Activated CD8-positive, alpha-beta memory T cell treated with anti-CD3 and anti-CD28 coated beads for 24 hours (primary cell): ENCODE measurements at regions not wholly inside any gene's neighbourhood (a gene's known extent, or its start where the extent isn't known, plus 50 kb on each side); places are given as distances from the start of the nearest gene placed in this dataset.

ENCODE experiments used
- DNase-seq: peaks from one replicate; pipeline ENCODE4 v3.0.0-alpha.2; 2020

GRCh38 chr7:15977663-15978062 is 291.2 kb upstream of the MEOX2 start:
- DNase-seq, result no peak

- no peak for DNase-seq
These were observed 286.4 kb upstream of the MEOX2 start for GRCh38 chr7:15972862-15973275.

- no peak for DNase-seq
These were observed 281.1 kb upstream of the MEOX2 start for GRCh38 chr7:15967551-15967950.

GRCh38 chr7:15967121-15967520 is 280.6 kb upstream of the MEOX2 start:
- DNase-seq, result no peak

GRCh38 chr7:15963206-15963605 is 276.7 kb upstream of the MEOX2 start:
- DNase-seq, result no peak

- DNase-seq, result no peak
These were observed 268.3 kb upstream of the MEOX2 start for GRCh38 chr7:15954671-15955354.

- DNase-seq, result no peak
These were observed 263.8 kb upstream of the MEOX2 start for GRCh38 chr7:15950299-15950698.

- DNase-seq, result no peak
These were observed 261.3 kb upstream of the MEOX2 start for GRCh38 chr7:15947754-15948153.

- DNase-seq, result no peak
These were observed 251.6 kb upstream of the MEOX2 start for GRCh38 chr7:15938115-15938514.

- no peak for DNase-seq
These were observed 251.1 kb upstream of the MEOX2 start for GRCh38 chr7:15937571-15937970.

- DNase-seq, result no peak
These were observed 250.5 kb upstream of the MEOX2 start for GRCh38 chr7:15936991-15937390.

GRCh38 chr7:15932318-15932717 is 245.8 kb upstream of the MEOX2 start:
- no peak for DNase-seq

GRCh38 chr7:15929411-15929810 is 242.9 kb upstream of the MEOX2 start:
- no peak for DNase-seq

GRCh38 chr7:15925608-15926007 is 239.1 kb upstream of the MEOX2 start:
- DNase-seq, result no peak

- no peak for DNase-seq
These were observed 238.4 kb upstream of the MEOX2 start for GRCh38 chr7:15924910-15925309.

- DNase-seq, result no peak
These were observed 235.5 kb upstream of the MEOX2 start for GRCh38 chr7:15922002-15922401.

- no peak for DNase-seq
These were observed 235.1 kb upstream of the MEOX2 start for GRCh38 chr7:15921576-15921975.

- no peak for DNase-seq
These were observed 234.5 kb upstream of the MEOX2 start for GRCh38 chr7:15920953-15921352.

- no peak for DNase-seq
These were observed 230.3 kb upstream of the MEOX2 start for GRCh38 chr7:15916681-15917380.

- no peak for DNase-seq
These were observed 229.3 kb upstream of the MEOX2 start for GRCh38 chr7:15915686-15916293.

GRCh38 chr7:15914611-15915010 is 228.1 kb upstream of the MEOX2 start:
- DNase-seq, result no peak

- no peak for DNase-seq
These were observed 220.0 kb upstream of the MEOX2 start for GRCh38 chr7:15906436-15906835.

GRCh38 chr7:15905251-15906040 is 219.0 kb upstream of the MEOX2 start:
- DNase-seq, result no peak
